GM18909 (cell line): ENCODE measurements at regions not wholly inside any gene's neighbourhood (a gene's known extent, or its start where the extent isn't known, plus 50 kb on each side); places are given as distances from the start of the nearest gene placed in this dataset.
"Not testable (repeated sequence)": the region's sequence is repeated elsewhere in the genome, so short reads cannot be mapped to it uniquely, and the experiment has no call there.

Experiments used
- ATAC-seq: cut with Tn5 transposase; IDR thresholded peaks from one replicate; pipeline ENCODE4 v1.9.1; 2021; ENCODE audit warnings: mild to moderate bottlenecking; ENCODE audit not compliant: unreplicated experiment, poor library complexity

- no peak for ATAC-seq
Measured at GRCh38 chr15:95681836-95682544, 648.5 kb upstream of the NR2F2 start.

- ATAC-seq = no peak
Measured at GRCh38 chr15:95684126-95684525, 646.4 kb upstream of the NR2F2 start.

GRCh38 chr15:95684693-95685115 is 645.8 kb upstream of the NR2F2 start:
- no peak for ATAC-seq

- no peak for ATAC-seq
Measured at GRCh38 chr15:95687061-95687460, 643.4 kb upstream of the NR2F2 start.

- ATAC-seq = no peak
Measured at GRCh38 chr15:95687686-95688085, 642.8 kb upstream of the NR2F2 start.

GRCh38 chr15:95690631-95691340 is 639.7 kb upstream of the NR2F2 start:
- ATAC-seq = no peak

GRCh38 chr15:95693917-95694316 is 636.6 kb upstream of the NR2F2 start:
- ATAC-seq = no peak

GRCh38 chr15:95698230-95698629 is 632.3 kb upstream of the NR2F2 start:
- ATAC-seq = no peak

- no peak for ATAC-seq
Measured at GRCh38 chr15:95698951-95699350, 631.5 kb upstream of the NR2F2 start.

- no peak for ATAC-seq
Measured at GRCh38 chr15:95699578-95699977, 630.9 kb upstream of the NR2F2 start.

- ATAC-seq = not testable (repeated sequence)
Measured at GRCh38 chr15:95700692-95701091, 629.8 kb upstream of the NR2F2 start.

- no peak for ATAC-seq
Measured at GRCh38 chr15:95701410-95701809, 629.1 kb upstream of the NR2F2 start.

- no peak for ATAC-seq
Measured at GRCh38 chr15:95709959-95710695, 620.4 kb upstream of the NR2F2 start.

- no peak for ATAC-seq
Measured at GRCh38 chr15:95712785-95713184, 617.7 kb upstream of the NR2F2 start.

- ATAC-seq = no peak
Measured at GRCh38 chr15:95713324-95713723, 617.2 kb upstream of the NR2F2 start.

- ATAC-seq = no peak
Measured at GRCh38 chr15:95715116-95715903, 615.2 kb upstream of the NR2F2 start.

GRCh38 chr15:95715906-95716656 is 614.4 kb upstream of the NR2F2 start:
- ATAC-seq = no peak

- no peak for ATAC-seq
Measured at GRCh38 chr15:95716708-95717107, 613.8 kb upstream of the NR2F2 start.

- no peak for ATAC-seq
Measured at GRCh38 chr15:95718441-95718840, 612.1 kb upstream of the NR2F2 start.
